22Rv1 (cell line): ENCODE measurements at regions not wholly inside any gene's neighbourhood (a gene's known extent, or its start where the extent isn't known, plus 50 kb on each side); places are given as distances from the start of the nearest gene placed in this dataset.

Experiments used
- CTCF ChIP-seq: fragments of 450-650 bp; IDR thresholded peaks from 2 replicates; pipeline ENCODE4 v1.5.1; 2017; ENCODE audit warnings: mild to moderate bottlenecking
- ZFX ChIP-seq: fragments of 450-650 bp; IDR thresholded peaks from 2 replicates; pipeline ENCODE4 v1.6.1; 2017; ENCODE audit warnings: antibody characterized with exemption, borderline replicate concordance

GRCh38 chr1:36608272-36608671 lies 125.6 kb upstream of the CSF3R start:
- no peak for TF ChIP-seq CTCF
- no peak for TF ChIP-seq ZFX
